ENCODE measurements at regions not wholly inside any gene's neighbourhood (a gene's known extent, or its start where the extent isn't known, plus 50 kb on each side); places are given as distances from the start of the nearest gene placed in this dataset.

- TF ChIP-seq RCOR1 (IDR thresholded peaks at IDR 0.05; ENCODE audit: low read depth, low read length), result no peak
- no peak for TF ChIP-seq EHMT2 (IDR thresholded peaks at IDR 0.05; ENCODE audit: low read depth)
- no peak for TF ChIP-seq HOXB5 (CRISPR knock-in tag; IDR thresholded peaks at IDR 0.05)
- no peak for TF ChIP-seq RAD21 (conservative IDR thresholded peaks at IDR 0.05 in 1 of 2, IDR thresholded peaks at IDR 0.05 in 1 of 2)
- no peak for TF ChIP-seq NR3C1 (IDR thresholded peaks at IDR 0.05)
These were observed 283.4 kb downstream of the PTPRU start (continued) for GRCh38 chr1:29519788-29520110.

GRCh38 chr1:29519108-29519787 lies 282.9 kb downstream of the PTPRU start:
- no peak overlapping the region for H3K4me2 ChIP-seq
- no peak for DNase-seq (ENCODE audit: low read depth in 1 of 2, low spot score in 1 of 2)
- H3K27ac ChIP-seq, result no peak overlapping the region
- no peaks in the 10 kb centered on the region for H3K4me1 ChIP-seq
- no peak overlapping the region for H3K4me3 ChIP-seq
- TF ChIP-seq EHMT2 (IDR thresholded peaks at IDR 0.05; ENCODE audit: low read depth), result no peak
- no peak for TF ChIP-seq CTCF (IDR thresholded peaks at IDR 0.05)
- no peak for TF ChIP-seq EHF (CRISPR knock-in tag; IDR thresholded peaks at IDR 0.05)
- no peak for TF ChIP-seq RCOR1 (IDR thresholded peaks at IDR 0.05; ENCODE audit: low read depth, low read length)
- TF ChIP-seq ZNF302 (CRISPR knock-in tag; IDR thresholded peaks at IDR 0.05), result no peak
- TF ChIP-seq ZFP36 (IDR thresholded peaks at IDR 0.05; ENCODE audit: borderline replicate concordance, partially characterized antibody), result no peak
- 7% methylated on average over 4 of the region's 9 CpGs for WGBS (ENCODE audit: missing lambda C conversion rate)
- ATAC-seq, result no peak
- ChIA-PET CTCF (no interaction called here), POLR2A (no interaction called here)
- no peaks in the 10 kb centered on the region for H3K9me3 ChIP-seq
- no peak for FAIRE-seq

- WGBS (ENCODE audit: missing lambda C conversion rate), result 10% methylated on average over 6 of the region's 6 CpGs
- POLR2A ChIA-PET, result no interaction called here
- TF ChIP-seq HOXB5 (CRISPR knock-in tag; IDR thresholded peaks at IDR 0.05) (no peak), ZFP36 (IDR thresholded peaks at IDR 0.05; ENCODE audit: borderline replicate concordance, partially characterized antibody) (no peak), TP53 (CRISPR knock-in tag; IDR thresholded peaks at IDR 0.05) (no peak), GATA3 (IDR thresholded peaks at IDR 0.05; ENCODE audit: borderline replicate concordance) (no peak), ESRRA (IDR thresholded peaks at IDR 0.05; ENCODE audit: borderline replicate concordance, low read length) (no peak), HDAC2 (IDR thresholded peaks at IDR 0.05) (no peak), FOXS1 (CRISPR knock-in tag; IDR thresholded peaks at IDR 0.05) (no peak), EP300 (IDR thresholded peaks at IDR 0.05) (no peak), FOSB (CRISPR knock-in tag; IDR thresholded peaks at IDR 0.05) (no peak), CBX2 (IDR thresholded peaks at IDR 0.05; ENCODE audit: borderline replicate concordance, low read depth) (no peak), MAX (IDR thresholded peaks at IDR 0.05) (no peak), NPAS2 (CRISPR knock-in tag; IDR thresholded peaks at IDR 0.05; ENCODE audit: borderline replicate concordance) (no peak), REST (IDR thresholded peaks at IDR 0.05) (no peak)
- FAIRE-seq (no peak), ATAC-seq (no peak), DNase-seq (ENCODE audit: low read depth in 1 of 2, low spot score in 1 of 2) (no peak)
- Histone ChIP-seq H3K27ac (no peak overlapping the region), H3K4me3 (no peak overlapping the region), H3K4me2 (no peak overlapping the region), H3K4me1 (no peaks in the 10 kb centered on the region), H3K9me3 (no peaks in the 10 kb centered on the region)
- CTCF ChIA-PET, result interaction anchor here (1.2 kb wide), 1 partner anchor 15 kb away, joined by 3 read pairs; no protein-coding TSS in a partner anchor
These were observed 282.0 kb downstream of the PTPRU start for GRCh38 chr1:29518183-29518835.
